ENCODE measurements at regions not wholly inside any gene's neighbourhood (a gene's known extent, or its start where the extent isn't known, plus 50 kb on each side); places are given as distances from the start of the nearest gene placed in this dataset.

- H3K27me3 ChIP-seq (ENCODE audit: control insufficient read depth, low read length): no peaks in the 10 kb centered on the region
- no peaks in the 10 kb centered on the region for H3K79me2 ChIP-seq (ENCODE audit: control insufficient read depth, low read length)
- H3K9me2 ChIP-seq (replicated peaks; ENCODE audit: control insufficient read depth, low read length): no peaks in the 10 kb centered on the region
- no peaks in the 10 kb centered on the region; the same call in 1 of the 2 replicates for H3K9me3 ChIP-seq (ENCODE audit: control insufficient read depth, insufficient read depth, low read length)
- no peaks in the 10 kb centered on the region for H3F3A ChIP-seq (ENCODE audit: control insufficient read depth, insufficient read depth)
- no peak overlapping the region for H3K27ac ChIP-seq (ENCODE audit: low read depth, low read length)
- no peaks in the 10 kb centered on the region for H4K20me1 ChIP-seq (ENCODE audit: control insufficient read depth, insufficient read depth, low read depth, low read length)
- no peaks in the 10 kb centered on the region for H3K36me3 ChIP-seq (ENCODE audit: control insufficient read depth, low read length)
- no peaks in the 10 kb centered on the region for H3K4me1 ChIP-seq (ENCODE audit: control insufficient read depth, low read length)
- H3K4me2 ChIP-seq (ENCODE audit: low read length): no peak overlapping the region
- no peak for TF ChIP-seq EZH2phosphoT487 (IDR thresholded peaks at IDR 0.05; ENCODE audit: borderline replicate concordance, low read length)
- TF ChIP-seq CTCF (IDR thresholded peaks at IDR 0.05; ENCODE audit: low read depth, low read length, poor library complexity, severe bottlenecking): no peak
- no peak overlapping the region for H3K4me3 ChIP-seq (ENCODE audit: low read length)
Observed at GRCh38 chr2:2847209-2847676, 516.2 kb upstream of the MYT1L start.

GRCh38 chr2:2846332-2847208, 515.5 kb upstream of the MYT1L start:
- Histone ChIP-seq H3K4me2 (ENCODE audit: low read length) (no peak overlapping the region), H3F3A (ENCODE audit: control insufficient read depth, insufficient read depth) (no peaks in the 10 kb centered on the region), H3K79me2 (ENCODE audit: control insufficient read depth, low read length) (no peaks in the 10 kb centered on the region), H3K27me3 (ENCODE audit: control insufficient read depth, low read length) (no peaks in the 10 kb centered on the region), H3K4me1 (ENCODE audit: control insufficient read depth, low read length) (no peaks in the 10 kb centered on the region), H3K27ac (ENCODE audit: low read depth, low read length) (no peak overlapping the region), H3K9me3 (ENCODE audit: control insufficient read depth, insufficient read depth, low read length) (no peaks in the 10 kb centered on the region), H3K9me2 (replicated peaks; ENCODE audit: control insufficient read depth, low read length) (no peaks in the 10 kb centered on the region), H3K36me3 (ENCODE audit: control insufficient read depth, low read length) (no peaks in the 10 kb centered on the region), H4K20me1 (ENCODE audit: control insufficient read depth, insufficient read depth, low read depth, low read length) (no peaks in the 10 kb centered on the region), H3K4me3 (ENCODE audit: low read length) (no peak overlapping the region)
- TF ChIP-seq CTCF (IDR thresholded peaks at IDR 0.05; ENCODE audit: low read depth, low read length, poor library complexity, severe bottlenecking): no peak
- no peak for TF ChIP-seq EZH2phosphoT487 (IDR thresholded peaks at IDR 0.05; ENCODE audit: borderline replicate concordance, low read length)

GRCh38 chr2:2845806-2846315, 514.8 kb upstream of the MYT1L start:
- Histone ChIP-seq H3K9me2 (replicated peaks; ENCODE audit: control insufficient read depth, low read length) (no peaks in the 10 kb centered on the region), H3K36me3 (ENCODE audit: control insufficient read depth, low read length) (no peaks in the 10 kb centered on the region), H3K27me3 (ENCODE audit: control insufficient read depth, low read length) (no peaks in the 10 kb centered on the region), H3K27ac (ENCODE audit: low read depth, low read length) (no peak overlapping the region), H3K4me3 (ENCODE audit: low read length) (no peak overlapping the region), H3K4me1 (ENCODE audit: control insufficient read depth, low read length) (no peaks in the 10 kb centered on the region), H3K4me2 (ENCODE audit: low read length) (no peak overlapping the region), H3K9me3 (ENCODE audit: control insufficient read depth, insufficient read depth, low read length) (no peaks in the 10 kb centered on the region), H3F3A (ENCODE audit: control insufficient read depth, insufficient read depth) (no peaks in the 10 kb centered on the region), H4K20me1 (ENCODE audit: control insufficient read depth, insufficient read depth, low read depth, low read length) (no peaks in the 10 kb centered on the region), H3K79me2 (ENCODE audit: control insufficient read depth, low read length) (no peaks in the 10 kb centered on the region)
- TF ChIP-seq CTCF (IDR thresholded peaks at IDR 0.05; ENCODE audit: low read depth, low read length, poor library complexity, severe bottlenecking) (no peak), EZH2phosphoT487 (IDR thresholded peaks at IDR 0.05; ENCODE audit: borderline replicate concordance, low read length) (no peak)

Data from DOHH2 (cell line).